ENCODE measurements at regions not wholly inside any gene's neighbourhood (a gene's known extent, or its start where the extent isn't known, plus 50 kb on each side); places are given as distances from the start of the nearest gene placed in this dataset.

GRCh38 chr14:89708982-89709625, 245.4 kb downstream of the EFCAB11 start:
- TF ChIP-seq EZH2 (IDR thresholded peaks at IDR 0.05; ENCODE audit: insufficient read depth, low read length) (no peak), CTCF (IDR thresholded peaks at IDR 0.05; ENCODE audit: insufficient read depth, low read depth, low read length) (no peak)
